ENCODE measurements at regions not wholly inside any gene's neighbourhood (a gene's known extent, or its start where the extent isn't known, plus 50 kb on each side); places are given as distances from the start of the nearest gene placed in this dataset.

- TF ChIP-seq, protein P1, sequence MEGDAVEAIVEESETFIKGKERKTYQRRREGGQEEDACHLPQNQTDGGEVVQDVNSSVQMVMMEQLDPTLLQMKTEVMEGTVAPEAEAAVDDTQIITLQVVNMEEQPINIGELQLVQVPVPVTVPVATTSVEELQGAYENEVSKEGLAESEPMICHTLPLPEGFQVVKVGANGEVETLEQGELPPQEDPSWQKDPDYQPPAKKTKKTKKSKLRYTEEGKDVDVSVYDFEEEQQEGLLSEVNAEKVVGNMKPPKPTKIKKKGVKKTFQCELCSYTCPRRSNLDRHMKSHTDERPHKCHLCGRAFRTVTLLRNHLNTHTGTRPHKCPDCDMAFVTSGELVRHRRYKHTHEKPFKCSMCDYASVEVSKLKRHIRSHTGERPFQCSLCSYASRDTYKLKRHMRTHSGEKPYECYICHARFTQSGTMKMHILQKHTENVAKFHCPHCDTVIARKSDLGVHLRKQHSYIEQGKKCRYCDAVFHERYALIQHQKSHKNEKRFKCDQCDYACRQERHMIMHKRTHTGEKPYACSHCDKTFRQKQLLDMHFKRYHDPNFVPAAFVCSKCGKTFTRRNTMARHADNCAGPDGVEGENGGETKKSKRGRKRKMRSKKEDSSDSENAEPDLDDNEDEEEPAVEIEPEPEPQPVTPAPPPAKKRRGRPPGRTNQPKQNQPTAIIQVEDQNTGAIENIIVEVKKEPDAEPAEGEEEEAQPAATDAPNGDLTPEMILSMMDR (conservative IDR thresholded peaks at IDR 0.05; ENCODE audit: low read depth, low read length), result no peak
- TF ChIP-seq CHD1 (IDR thresholded peaks at IDR 0.05; ENCODE audit: low read depth, low read length) (no peak), MXI1 (IDR thresholded peaks at IDR 0.05; ENCODE audit: borderline replicate concordance, low read depth, low read length) (no peak), POLR2A (IDR thresholded peaks at IDR 0.05; ENCODE audit: low read depth, low read length) (no peak), RCOR1 (IDR thresholded peaks at IDR 0.05; ENCODE audit: insufficient replicate concordance, low read length) (no peak), RAD21 (IDR thresholded peaks at IDR 0.05; ENCODE audit: low read length) (no peak), RFX5 (IDR thresholded peaks at IDR 0.05; ENCODE audit: low read depth, low read length) (no peak), MAFK (IDR thresholded peaks at IDR 0.05; ENCODE audit: low read depth, low read length) (no peak), MAZ (IDR thresholded peaks at IDR 0.05; ENCODE audit: borderline replicate concordance, low read depth, low read length) (no peak), FOS (IDR thresholded peaks at IDR 0.05; ENCODE audit: low read depth, low read length) (no peak)
These were observed 304.9 kb upstream of the POU1F1 start for GRCh38 chr3:87581240-87581639.

All from IMR-90 (cell line).